ENCODE measurements at regions not wholly inside any gene's neighbourhood (a gene's known extent, or its start where the extent isn't known, plus 50 kb on each side); places are given as distances from the start of the nearest gene placed in this dataset.

GRCh38 chr1:55623311-55623710, 408.1 kb upstream of the USP24 start:
- ATAC-seq (ENCODE audit: insufficient read depth, low FRiP score) (peak; percentile 1), DNase-seq (peak; percentile 94 to 98 (median 98))
- Histone ChIP-seq H3K4me3 (no peak overlapping the region), H3K36me3 (ENCODE audit: control insufficient read depth in 4 of 4, insufficient read depth in 4 of 4, low read length in 4 of 4) (no peaks in the 10 kb centered on the region), H3K27ac (ENCODE audit: low read depth in 1 of 2, low read length in 1 of 2) (no peak overlapping the region), H3K9ac (ENCODE audit: insufficient read depth in 1 of 2, low read length in 2 of 2) (no peak overlapping the region), H3K27me3 (ENCODE audit: control insufficient read depth in 3 of 3, insufficient read depth in 3 of 3, low read length in 2 of 3) (no peaks in the 10 kb centered on the region), H3K9me3 (ENCODE audit: control insufficient read depth in 4 of 4, insufficient read depth in 3 of 4, low read length in 3 of 4) (peaks cover 0 to 12% (median 7%) of the 10 kb centered on the region in 4 donors), H3K4me1 (ENCODE audit: control insufficient read depth in 5 of 5, insufficient read depth in 5 of 5, low read length in 5 of 5) (peaks cover 0 to 15% (median 0%) of the 10 kb centered on the region in 5 donors)
- no peak for TF ChIP-seq CTCF (IDR thresholded peaks at IDR 0.05; ENCODE audit: control extremely low read depth, extremely low read depth)
- WGBS, 2 donors, result 68 to 78% methylated on average over 4 of the region's 4 CpGs

- no peak for TF ChIP-seq CTCF (IDR thresholded peaks at IDR 0.05; ENCODE audit: control extremely low read depth, extremely low read depth)
Observed at GRCh38 chr1:55622074-55622473, 406.9 kb upstream of the USP24 start.

GRCh38 chr1:55618199-55618598, 403.0 kb upstream of the USP24 start:
- Histone ChIP-seq H3K36me3 (ENCODE audit: control insufficient read depth in 4 of 4, insufficient read depth in 4 of 4, low read length in 4 of 4) (no peaks in the 10 kb centered on the region), H3K4me3 (no peak overlapping the region), H3K27ac (ENCODE audit: low read depth in 1 of 2, low read length in 1 of 2) (no peak overlapping the region), H3K9me3 (ENCODE audit: control insufficient read depth in 4 of 4, insufficient read depth in 3 of 4, low read length in 3 of 4) (peaks cover 0 to 11% (median 6%) of the 10 kb centered on the region in 4 donors), H3K9ac (ENCODE audit: insufficient read depth in 1 of 2, low read length in 2 of 2) (no peak overlapping the region), H3K27me3 (ENCODE audit: control insufficient read depth in 3 of 3, insufficient read depth in 3 of 3, low read length in 2 of 3) (no peaks in the 10 kb centered on the region), H3K4me1 (ENCODE audit: control insufficient read depth in 5 of 5, insufficient read depth in 5 of 5, low read length in 5 of 5) (peaks cover 0 to 5% (median 0%) of the 10 kb centered on the region in 5 donors)
- 96 to 100% methylated on average over 1 of the region's 1 CpG for WGBS, 2 donors
- DNase-seq, result no peak
- no peak for TF ChIP-seq CTCF (IDR thresholded peaks at IDR 0.05; ENCODE audit: control extremely low read depth, extremely low read depth)
- ATAC-seq (ENCODE audit: insufficient read depth, low FRiP score), result no peak

More at GRCh38 chr1:55622074-55622473, 406.9 kb upstream of the USP24 start:
- WGBS, 2 donors, result 85 to 96% methylated on average over 1 of the region's 1 CpG
- Histone ChIP-seq H3K4me1 (ENCODE audit: control insufficient read depth in 5 of 5, insufficient read depth in 5 of 5, low read length in 5 of 5) (peaks cover 0 to 15% (median 0%) of the 10 kb centered on the region in 5 donors), H3K27ac (ENCODE audit: low read depth in 1 of 2, low read length in 1 of 2) (no peak overlapping the region), H3K4me3 (no peak overlapping the region), H3K36me3 (ENCODE audit: control insufficient read depth in 4 of 4, insufficient read depth in 4 of 4, low read length in 4 of 4) (no peaks in the 10 kb centered on the region), H3K27me3 (ENCODE audit: control insufficient read depth in 3 of 3, insufficient read depth in 3 of 3, low read length in 2 of 3) (no peaks in the 10 kb centered on the region), H3K9ac (ENCODE audit: insufficient read depth in 1 of 2, low read length in 2 of 2) (no peak overlapping the region), H3K9me3 (ENCODE audit: control insufficient read depth in 4 of 4, insufficient read depth in 3 of 4, low read length in 3 of 4) (peaks cover 0 to 12% (median 7%) of the 10 kb centered on the region in 4 donors)
- ATAC-seq (ENCODE audit: insufficient read depth, low FRiP score) (no peak), DNase-seq (no peak)
